ENCODE measurements at regions not wholly inside any gene's neighbourhood (a gene's known extent, or its start where the extent isn't known, plus 50 kb on each side); places are given as distances from the start of the nearest gene placed in this dataset.

DNA sequence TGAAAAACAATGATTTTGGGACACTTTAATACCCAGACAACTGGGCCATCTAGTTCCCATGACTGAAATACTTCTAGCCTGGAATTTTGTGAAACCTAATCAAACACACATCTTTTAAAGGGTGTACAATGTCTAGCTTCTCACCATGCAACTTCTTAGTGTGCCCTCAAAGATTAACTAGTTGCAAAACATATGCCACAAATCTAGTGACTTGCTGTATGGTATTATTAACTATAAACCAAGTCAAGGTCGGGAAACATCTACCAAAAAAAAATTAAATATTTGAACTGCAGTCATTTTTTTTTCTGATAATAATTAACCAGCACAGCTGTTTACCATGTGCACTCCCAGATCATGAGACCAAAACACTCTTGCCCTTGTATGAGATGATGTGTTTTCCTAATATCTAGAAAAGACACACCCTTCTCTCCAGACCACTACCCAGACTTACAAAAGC is 171.8 kb upstream of the FOXN3 start (continued):
- TF ChIP-seq, protein P1, sequence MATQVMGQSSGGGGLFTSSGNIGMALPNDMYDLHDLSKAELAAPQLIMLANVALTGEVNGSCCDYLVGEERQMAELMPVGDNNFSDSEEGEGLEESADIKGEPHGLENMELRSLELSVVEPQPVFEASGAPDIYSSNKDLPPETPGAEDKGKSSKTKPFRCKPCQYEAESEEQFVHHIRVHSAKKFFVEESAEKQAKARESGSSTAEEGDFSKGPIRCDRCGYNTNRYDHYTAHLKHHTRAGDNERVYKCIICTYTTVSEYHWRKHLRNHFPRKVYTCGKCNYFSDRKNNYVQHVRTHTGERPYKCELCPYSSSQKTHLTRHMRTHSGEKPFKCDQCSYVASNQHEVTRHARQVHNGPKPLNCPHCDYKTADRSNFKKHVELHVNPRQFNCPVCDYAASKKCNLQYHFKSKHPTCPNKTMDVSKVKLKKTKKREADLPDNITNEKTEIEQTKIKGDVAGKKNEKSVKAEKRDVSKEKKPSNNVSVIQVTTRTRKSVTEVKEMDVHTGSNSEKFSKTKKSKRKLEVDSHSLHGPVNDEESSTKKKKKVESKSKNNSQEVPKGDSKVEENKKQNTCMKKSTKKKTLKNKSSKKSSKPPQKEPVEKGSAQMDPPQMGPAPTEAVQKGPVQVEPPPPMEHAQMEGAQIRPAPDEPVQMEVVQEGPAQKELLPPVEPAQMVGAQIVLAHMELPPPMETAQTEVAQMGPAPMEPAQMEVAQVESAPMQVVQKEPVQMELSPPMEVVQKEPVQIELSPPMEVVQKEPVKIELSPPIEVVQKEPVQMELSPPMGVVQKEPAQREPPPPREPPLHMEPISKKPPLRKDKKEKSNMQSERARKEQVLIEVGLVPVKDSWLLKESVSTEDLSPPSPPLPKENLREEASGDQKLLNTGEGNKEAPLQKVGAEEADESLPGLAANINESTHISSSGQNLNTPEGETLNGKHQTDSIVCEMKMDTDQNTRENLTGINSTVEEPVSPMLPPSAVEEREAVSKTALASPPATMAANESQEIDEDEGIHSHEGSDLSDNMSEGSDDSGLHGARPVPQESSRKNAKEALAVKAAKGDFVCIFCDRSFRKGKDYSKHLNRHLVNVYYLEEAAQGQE (IDR thresholded peaks at IDR 0.05; ENCODE audit: borderline replicate concordance) = no peak
- TF ChIP-seq, protein P1 (CRISPR knock-in tag; IDR thresholded peaks at IDR 0.05; ENCODE audit: low read depth) = no peak
- no peak for TF ChIP-seq PBX2 (CRISPR knock-in tag; IDR thresholded peaks at IDR 0.05; ENCODE audit: low read depth)
- TF ChIP-seq PBX2 (tag; conservative IDR thresholded peaks at IDR 0.05; ENCODE audit: low read depth) = no peak
- TF ChIP-seq, protein P2, sequence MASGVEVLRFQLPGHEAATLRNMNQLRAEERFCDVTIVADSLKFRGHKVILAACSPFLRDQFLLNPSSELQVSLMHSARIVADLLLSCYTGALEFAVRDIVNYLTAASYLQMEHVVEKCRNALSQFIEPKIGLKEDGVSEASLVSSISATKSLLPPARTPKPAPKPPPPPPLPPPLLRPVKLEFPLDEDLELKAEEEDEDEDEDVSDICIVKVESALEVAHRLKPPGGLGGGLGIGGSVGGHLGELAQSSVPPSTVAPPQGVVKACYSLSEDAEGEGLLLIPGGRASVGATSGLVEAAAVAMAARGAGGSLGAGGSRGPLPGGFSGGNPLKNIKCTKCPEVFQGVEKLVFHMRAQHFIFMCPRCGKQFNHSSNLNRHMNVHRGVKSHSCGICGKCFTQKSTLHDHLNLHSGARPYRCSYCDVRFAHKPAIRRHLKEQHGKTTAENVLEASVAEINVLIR (CRISPR knock-in tag; IDR thresholded peaks at IDR 0.05) = no peak
- TF ChIP-seq BHLHE40 (IDR thresholded peaks at IDR 0.05; ENCODE audit: low read length) = no peak
- no peak for TF ChIP-seq FOXA3 (CRISPR knock-in tag; conservative IDR thresholded peaks at IDR 0.05 in 1 of 2, IDR thresholded peaks at IDR 0.05 in 1 of 2)
